DND-41 (cell line): ENCODE measurements at regions not wholly inside any gene's neighbourhood (a gene's known extent, or its start where the extent isn't known, plus 50 kb on each side); places are given as distances from the start of the nearest gene placed in this dataset.

Experiments
- EZH2 ChIP-seq: IDR thresholded peaks from 3 replicates; pipeline ENCODE4 v1.6.1; 2012; ENCODE audit warnings: borderline replicate concordance, low read depth, mild to moderate bottlenecking, moderate library complexity, low read length, inconsistent platforms; ENCODE audit not compliant: severe bottlenecking
- TF ChIP-seq, protein P1 (sequence below): IDR thresholded peaks from 2 replicates; pipeline ENCODE4 v1.5.1; 2012; ENCODE audit warnings: borderline replicate concordance, low read length, moderate library complexity, mild to moderate bottlenecking; ENCODE audit not compliant: poor library complexity, severe bottlenecking; ENCODE audit errors: extremely low read depth

DNA sequence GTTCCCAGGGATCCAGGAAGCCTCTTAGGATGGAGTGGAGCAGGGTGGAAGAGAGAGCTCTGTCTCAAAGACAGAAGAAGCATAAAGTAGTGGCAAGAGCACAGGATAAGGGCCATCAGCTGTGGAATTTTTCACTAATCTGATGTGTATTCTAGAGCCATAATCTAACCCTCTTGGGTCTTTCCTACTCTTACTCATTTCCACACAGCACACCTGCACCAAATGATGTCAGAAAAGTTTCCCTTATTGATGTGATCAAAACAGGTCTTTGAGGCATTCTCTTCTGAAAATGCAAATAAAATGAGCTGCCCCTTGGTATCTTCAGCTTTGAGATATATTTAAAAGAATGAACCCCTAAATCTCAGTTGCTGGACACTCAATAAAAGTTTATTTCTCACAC, 415.1 kb upstream of the CHST9 start:
- no peak for TF ChIP-seq EZH2
- TF ChIP-seq, protein P1, sequence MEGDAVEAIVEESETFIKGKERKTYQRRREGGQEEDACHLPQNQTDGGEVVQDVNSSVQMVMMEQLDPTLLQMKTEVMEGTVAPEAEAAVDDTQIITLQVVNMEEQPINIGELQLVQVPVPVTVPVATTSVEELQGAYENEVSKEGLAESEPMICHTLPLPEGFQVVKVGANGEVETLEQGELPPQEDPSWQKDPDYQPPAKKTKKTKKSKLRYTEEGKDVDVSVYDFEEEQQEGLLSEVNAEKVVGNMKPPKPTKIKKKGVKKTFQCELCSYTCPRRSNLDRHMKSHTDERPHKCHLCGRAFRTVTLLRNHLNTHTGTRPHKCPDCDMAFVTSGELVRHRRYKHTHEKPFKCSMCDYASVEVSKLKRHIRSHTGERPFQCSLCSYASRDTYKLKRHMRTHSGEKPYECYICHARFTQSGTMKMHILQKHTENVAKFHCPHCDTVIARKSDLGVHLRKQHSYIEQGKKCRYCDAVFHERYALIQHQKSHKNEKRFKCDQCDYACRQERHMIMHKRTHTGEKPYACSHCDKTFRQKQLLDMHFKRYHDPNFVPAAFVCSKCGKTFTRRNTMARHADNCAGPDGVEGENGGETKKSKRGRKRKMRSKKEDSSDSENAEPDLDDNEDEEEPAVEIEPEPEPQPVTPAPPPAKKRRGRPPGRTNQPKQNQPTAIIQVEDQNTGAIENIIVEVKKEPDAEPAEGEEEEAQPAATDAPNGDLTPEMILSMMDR: no peak
